ENCODE measurements at regions not wholly inside any gene's neighbourhood (a gene's known extent, or its start where the extent isn't known, plus 50 kb on each side); places are given as distances from the start of the nearest gene placed in this dataset.

DNA sequence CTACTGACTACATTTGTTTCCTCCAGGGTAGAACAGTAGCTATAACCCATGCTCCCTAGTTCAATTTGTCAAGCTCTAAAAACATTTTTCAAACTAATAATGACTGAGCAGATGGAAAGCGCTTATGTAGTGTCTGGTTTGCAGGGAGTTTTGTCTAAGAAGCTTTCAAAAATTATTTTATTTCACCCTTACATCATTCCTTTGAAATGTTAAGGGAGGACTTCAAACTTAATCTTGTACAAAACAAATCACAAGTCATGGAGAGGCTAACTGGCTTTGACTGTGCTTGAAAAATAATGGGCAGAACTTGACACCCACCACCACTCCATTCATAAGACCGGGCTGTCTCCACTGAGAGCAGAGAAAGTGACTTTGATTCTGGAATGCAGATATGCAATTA lies 153.4 kb upstream of the QRFPR start (continued):
- TF ChIP-seq ZBTB11 (CRISPR knock-in tag; IDR thresholded peaks at IDR 0.05) (no peak), STAT3 (IDR thresholded peaks at IDR 0.05; ENCODE audit: low read depth, low read length) (no peak), SREBF1 (IDR thresholded peaks at IDR 0.05; ENCODE audit: low read length) (no peak), ZNF24 (IDR thresholded peaks at IDR 0.05) (no peak), KLF5 (IDR thresholded peaks at IDR 0.05; ENCODE audit: partially characterized antibody) (no peak), HSF1 (IDR thresholded peaks at IDR 0.05; ENCODE audit: low read depth, low read length) (no peak), BCL3 (IDR thresholded peaks at IDR 0.05; ENCODE audit: borderline replicate concordance, insufficient read depth, low read depth, low read length, poor library complexity, severe bottlenecking) (no peak)

Data from GM12878 (cell line).